Smooth muscle cell (in vitro differentiated cells): ENCODE measurements at regions not wholly inside any gene's neighbourhood (a gene's known extent, or its start where the extent isn't known, plus 50 kb on each side); places are given as distances from the start of the nearest gene placed in this dataset.

Experiments
- DNase-seq: peaks from one replicate; lab custom pipeline; 2025; ENCODE audit not compliant: unreplicated experiment; lab: John Stamatoyannopoulos, UW
- H2AFZ ChIP-seq: fragments of 200-600 bp; sonication (generic); 2 replicates; pipeline ENCODE4 v1.6.0; 2016; ENCODE audit warnings: antibody characterized with exemption, low read depth, mild to moderate bottlenecking
- H3F3A ChIP-seq: fragments of 200-600 bp; sonication (generic); 2 replicates; pipeline ENCODE4 v1.6.0; 2017; ENCODE audit warnings: antibody characterized with exemption, low read depth
- H3K27ac ChIP-seq: fragments of 200-600 bp; sonication (generic); 2 replicates; pipeline ENCODE4 v1.5.1; 2016; ENCODE audit warnings: low read depth, mild to moderate bottlenecking
- H3K27me3 ChIP-seq: fragments of 200-600 bp; sonication (generic); 2 replicates; pipeline ENCODE4 v1.6.1; 2016; ENCODE audit warnings: low read depth, mild to moderate bottlenecking
- H3K36me3 ChIP-seq: fragments of 200-600 bp; sonication (generic); 2 replicates; pipeline ENCODE4 v1.5.1; 2016; ENCODE audit warnings: low read depth
- H3K4me1 ChIP-seq: fragments of 200-600 bp; sonication (generic); 2 replicates; pipeline ENCODE4 v1.5.1; 2016; ENCODE audit warnings: low read depth
- H3K4me2 ChIP-seq: fragments of 200-600 bp; sonication (generic); 2 replicates; pipeline ENCODE4 v1.6.0; 2016; ENCODE audit warnings: mild to moderate bottlenecking
- H3K4me3 ChIP-seq: fragments of 200-600 bp; sonication (generic); 2 replicates; pipeline ENCODE4 v1.5.1; 2016; ENCODE audit warnings: mild to moderate bottlenecking
- H3K79me2 ChIP-seq: fragments of 200-600 bp; sonication (generic); 2 replicates; pipeline ENCODE4 v1.6.0; 2016; ENCODE audit warnings: low read depth, mild to moderate bottlenecking
- H3K9ac ChIP-seq: fragments of 200-600 bp; sonication (generic); 2 replicates; pipeline ENCODE4 v1.6.0; 2016; ENCODE audit warnings: low read depth
- H3K9me3 ChIP-seq: fragments of 200-600 bp; sonication (generic); replicated peaks from 2 replicates; pipeline ENCODE4 v1.5.1; 2016; ENCODE audit warnings: low read depth
- H4K20me1 ChIP-seq: fragments of 200-600 bp; sonication (generic); 2 replicates; pipeline ENCODE4 v1.6.0; 2016; ENCODE audit warnings: low read depth
- WGBS: methylation state at CpG from one replicate; pipeline ENCODE4 v1.1.7; 2016; ENCODE audit warnings: low lambda C conversion rate; 5-methylcytosine and 5-hydroxymethylcytosine counted together
- TF ChIP-seq, protein P1 (sequence below): fragments of 200-600 bp; sonication (generic); IDR thresholded peaks from 2 replicates; pipeline ENCODE4 v1.5.1; 2017; ENCODE audit warnings: borderline replicate concordance, mild to moderate bottlenecking, antibody characterized with exemption; ENCODE audit not compliant: insufficient read depth, poor library complexity, severe bottlenecking

DNA sequence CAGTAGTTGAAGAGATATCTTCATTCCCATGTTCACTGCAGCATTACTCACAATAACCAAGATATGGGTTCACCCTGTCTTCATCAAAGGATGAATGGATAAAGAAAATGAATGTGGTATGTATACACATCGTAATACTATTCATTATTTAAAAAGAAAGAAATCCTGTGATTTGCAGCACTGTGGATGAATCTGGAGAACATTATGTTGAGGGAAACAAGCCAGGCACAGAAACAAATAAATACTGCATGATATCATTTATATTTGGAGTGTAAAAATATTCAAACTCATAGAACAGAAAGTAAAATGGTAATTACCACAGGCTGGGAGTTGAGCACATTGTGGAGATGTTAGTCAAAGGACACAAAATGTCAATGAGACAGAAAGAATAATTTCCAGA lies 977.2 kb downstream of the AMY1C start:
- H3K79me2 ChIP-seq, result no peaks in the 10 kb centered on the region
- 68% methylated on average over 1 of the region's 1 CpG for WGBS

DNA sequence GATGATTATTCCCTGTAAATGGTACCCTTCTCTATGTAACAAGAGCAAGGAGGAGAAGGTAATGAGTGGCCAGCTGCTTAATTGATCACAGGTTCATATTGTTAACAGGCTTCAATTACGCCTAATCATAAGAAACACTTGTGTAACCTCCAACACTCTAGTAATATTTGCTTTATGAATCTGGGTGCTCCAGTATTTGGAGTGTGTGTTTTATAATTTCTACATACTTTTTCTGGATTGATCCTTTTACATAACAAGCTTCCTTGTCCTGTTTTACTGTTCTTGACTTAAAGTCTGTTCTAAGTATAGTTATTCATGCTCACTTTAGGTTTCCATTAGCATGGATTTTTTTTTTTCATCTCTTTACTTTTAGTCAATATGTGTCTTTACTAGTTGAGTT lies 984.2 kb downstream of the AMY1C start:
- 100% methylated on average over 1 of the region's 1 CpG for WGBS
- TF ChIP-seq, protein P1, sequence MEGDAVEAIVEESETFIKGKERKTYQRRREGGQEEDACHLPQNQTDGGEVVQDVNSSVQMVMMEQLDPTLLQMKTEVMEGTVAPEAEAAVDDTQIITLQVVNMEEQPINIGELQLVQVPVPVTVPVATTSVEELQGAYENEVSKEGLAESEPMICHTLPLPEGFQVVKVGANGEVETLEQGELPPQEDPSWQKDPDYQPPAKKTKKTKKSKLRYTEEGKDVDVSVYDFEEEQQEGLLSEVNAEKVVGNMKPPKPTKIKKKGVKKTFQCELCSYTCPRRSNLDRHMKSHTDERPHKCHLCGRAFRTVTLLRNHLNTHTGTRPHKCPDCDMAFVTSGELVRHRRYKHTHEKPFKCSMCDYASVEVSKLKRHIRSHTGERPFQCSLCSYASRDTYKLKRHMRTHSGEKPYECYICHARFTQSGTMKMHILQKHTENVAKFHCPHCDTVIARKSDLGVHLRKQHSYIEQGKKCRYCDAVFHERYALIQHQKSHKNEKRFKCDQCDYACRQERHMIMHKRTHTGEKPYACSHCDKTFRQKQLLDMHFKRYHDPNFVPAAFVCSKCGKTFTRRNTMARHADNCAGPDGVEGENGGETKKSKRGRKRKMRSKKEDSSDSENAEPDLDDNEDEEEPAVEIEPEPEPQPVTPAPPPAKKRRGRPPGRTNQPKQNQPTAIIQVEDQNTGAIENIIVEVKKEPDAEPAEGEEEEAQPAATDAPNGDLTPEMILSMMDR, result no peak

More for the DNA sequence above, 977.2 kb downstream of the AMY1C start:
- Histone ChIP-seq H3K9me3 (no peaks in the 10 kb centered on the region), H3K4me1 (no peaks in the 10 kb centered on the region), H3K9ac (no peak overlapping the region), H3K36me3 (no peaks in the 10 kb centered on the region), H2AFZ (no peak overlapping the region), H3K27ac (no peak overlapping the region), H3K27me3 (no peaks in the 10 kb centered on the region), H3K4me2 (no peak overlapping the region), H3K4me3 (no peak overlapping the region), H3F3A (no peaks in the 10 kb centered on the region), H4K20me1 (no peaks in the 10 kb centered on the region)
- DNase-seq, result no peak
- TF ChIP-seq, protein P1, result no peak

DNA sequence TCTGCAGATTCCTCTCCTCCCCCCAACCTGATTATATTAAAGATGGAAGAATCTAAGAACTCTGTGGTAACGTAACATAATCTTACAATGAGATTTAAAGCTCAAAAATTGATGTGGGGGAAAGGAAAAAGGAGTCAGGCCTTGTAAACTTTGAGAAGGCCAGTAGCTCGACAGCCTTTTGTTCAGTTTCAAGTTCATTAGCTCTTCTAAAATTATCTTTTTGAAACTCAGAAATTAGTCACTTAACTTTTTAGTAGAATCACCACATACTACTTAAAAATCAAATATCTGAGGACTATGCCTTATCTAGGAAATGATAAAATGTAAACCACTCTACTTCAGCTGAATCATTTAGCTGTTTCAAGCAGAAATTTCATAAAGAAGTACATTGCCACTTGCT lies 996.2 kb downstream of the AMY1C start:
- no peak overlapping the region for H3K9ac ChIP-seq
- H3K9me3 ChIP-seq, result no peaks in the 10 kb centered on the region
- H4K20me1 ChIP-seq, result no peaks in the 10 kb centered on the region
- no peak overlapping the region for H3K4me2 ChIP-seq
- WGBS, result 78% methylated on average over 2 of the region's 2 CpGs
- no peak for DNase-seq
- H3K4me1 ChIP-seq, result no peaks in the 10 kb centered on the region
- H3F3A ChIP-seq, result no peaks in the 10 kb centered on the region
- TF ChIP-seq, protein P1, result no peak
- H3K27ac ChIP-seq, result no peak overlapping the region
- peak overlapping the region; percentile 7 for H2AFZ ChIP-seq
- H3K79me2 ChIP-seq, result no peaks in the 10 kb centered on the region
- H3K36me3 ChIP-seq, result no peaks in the 10 kb centered on the region
- no peak overlapping the region for H3K4me3 ChIP-seq
- H3K27me3 ChIP-seq, result no peaks in the 10 kb centered on the region

More for the DNA sequence above, 984.2 kb downstream of the AMY1C start:
- Histone ChIP-seq H3K9ac (no peak overlapping the region), H3K9me3 (no peaks in the 10 kb centered on the region), H3K36me3 (no peaks in the 10 kb centered on the region), H3K27me3 (no peaks in the 10 kb centered on the region), H4K20me1 (no peaks in the 10 kb centered on the region), H3F3A (no peaks in the 10 kb centered on the region), H3K79me2 (no peaks in the 10 kb centered on the region), H3K4me3 (no peak overlapping the region), H2AFZ (no peak overlapping the region), H3K27ac (no peak overlapping the region), H3K4me2 (no peak overlapping the region), H3K4me1 (no peaks in the 10 kb centered on the region)
- no peak for DNase-seq

DNA sequence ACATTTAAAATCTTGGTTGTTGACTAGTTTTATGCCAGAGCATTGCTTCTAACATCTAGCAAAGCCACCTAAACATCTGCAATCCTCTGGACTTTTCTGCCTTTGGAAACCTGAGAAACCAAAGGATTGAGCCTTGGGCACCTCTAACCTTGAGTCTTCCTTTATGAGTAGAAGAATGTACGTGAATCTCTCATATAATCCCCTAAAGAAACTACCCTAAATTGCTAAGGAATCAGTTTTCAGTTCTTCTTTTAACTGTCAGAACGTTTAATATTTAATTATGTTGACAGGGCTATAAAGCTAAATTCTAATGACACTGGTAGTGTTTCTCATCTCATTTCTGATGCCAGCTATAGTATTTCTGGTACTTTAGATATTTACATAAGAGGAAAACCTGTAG lies 997.3 kb downstream of the AMY1C start:
- no peak overlapping the region for H3K9ac ChIP-seq
- no peak overlapping the region for H3K4me2 ChIP-seq
- no peak overlapping the region for H3K27ac ChIP-seq
- H3K4me1 ChIP-seq, result no peaks in the 10 kb centered on the region
- no peak for DNase-seq
- H3K79me2 ChIP-seq, result no peaks in the 10 kb centered on the region
- H4K20me1 ChIP-seq, result no peaks in the 10 kb centered on the region
- WGBS, result 54% methylated on average over 2 of the region's 2 CpGs
- no peaks in the 10 kb centered on the region for H3K27me3 ChIP-seq
- H3K9me3 ChIP-seq, result no peaks in the 10 kb centered on the region
- no peaks in the 10 kb centered on the region for H3F3A ChIP-seq
- TF ChIP-seq, protein P1, result no peak
- no peak overlapping the region for H3K4me3 ChIP-seq
- no peak overlapping the region for H2AFZ ChIP-seq
- H3K36me3 ChIP-seq, result no peaks in the 10 kb centered on the region
